CD4-positive, alpha-beta T cell treated with Interleukin-17A for 1 hour (primary cell): ENCODE measurements at regions not wholly inside any gene's neighbourhood (a gene's known extent, or its start where the extent isn't known, plus 50 kb on each side); places are given as distances from the start of the nearest gene placed in this dataset.
"Not testable (repeated sequence)": the region's sequence is repeated elsewhere in the genome, so short reads cannot be mapped to it uniquely, and the experiment has no call there.

ENCODE experiments used
- DNase-seq: peaks from one replicate; pipeline ENCODE4 v3.0.0-alpha.2; 2020

- no peak for DNase-seq
These were observed 420.1 kb upstream of the SLC35B3 start for GRCh38 chr6:8855411-8855810.

- no peak for DNase-seq
These were observed 417.0 kb upstream of the SLC35B3 start for GRCh38 chr6:8852332-8852731.

- DNase-seq, result not testable (repeated sequence)
These were observed 411.3 kb upstream of the SLC35B3 start for GRCh38 chr6:8846680-8847079.

DNA sequence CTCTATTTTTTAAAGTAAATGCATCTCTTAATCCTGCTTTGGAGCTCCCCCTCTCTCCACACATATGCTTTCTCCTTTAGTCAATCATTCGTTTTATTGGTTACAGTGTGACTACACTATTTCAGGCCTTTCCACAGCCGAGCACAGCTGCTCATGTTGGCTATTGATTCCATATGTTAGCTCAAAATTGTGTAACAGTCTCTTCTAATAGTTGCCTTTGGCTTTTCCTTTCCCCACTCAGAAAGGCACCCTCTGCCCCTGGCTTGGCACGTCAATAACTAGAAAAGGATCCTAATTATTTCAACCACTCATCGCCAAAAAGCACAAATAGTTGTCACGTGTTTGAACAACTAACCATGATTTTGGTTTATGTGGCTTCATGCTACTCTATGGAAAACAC lies 410.3 kb upstream of the SLC35B3 start:
- no peak for DNase-seq

- DNase-seq, result no peak
These were observed 409.6 kb upstream of the SLC35B3 start for GRCh38 chr6:8844968-8845367.

DNA sequence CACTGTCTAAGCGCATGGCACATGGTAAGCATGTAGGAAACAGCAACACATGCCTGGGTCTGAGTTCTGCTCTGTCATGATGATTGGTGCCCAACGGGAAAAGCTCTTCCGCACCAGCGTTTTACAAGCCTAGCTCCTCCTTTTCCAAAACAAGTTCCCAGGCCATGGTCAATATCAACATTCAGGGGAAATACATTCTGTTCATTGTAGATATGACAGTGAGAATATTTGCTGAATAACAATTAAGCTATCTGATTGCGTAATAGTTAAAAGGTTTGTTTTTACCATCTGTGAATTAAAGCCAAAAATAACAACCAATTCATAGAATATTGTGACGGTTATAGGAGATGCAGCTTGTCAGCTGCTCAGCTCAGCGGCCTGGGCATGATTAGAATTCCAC lies 404.3 kb upstream of the SLC35B3 start:
- DNase-seq, result no peak

DNA sequence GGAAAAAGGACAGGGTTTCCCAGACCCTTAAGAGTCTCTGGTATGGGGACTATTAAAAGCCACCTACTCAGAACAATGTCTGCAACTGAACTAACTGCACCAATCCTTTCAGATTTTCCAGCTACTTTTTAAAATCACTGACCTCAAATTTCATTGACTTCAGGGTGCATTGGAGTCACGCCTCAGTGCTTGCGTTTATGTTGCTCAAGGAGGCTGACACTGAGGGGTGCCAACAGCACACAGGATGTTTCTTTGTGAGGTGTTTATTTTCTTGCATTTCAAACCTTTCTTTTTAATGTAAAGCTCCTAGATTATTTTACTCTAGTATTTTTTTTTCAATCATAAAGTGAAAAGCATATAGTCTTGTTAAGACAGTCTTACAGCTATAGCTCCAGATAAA lies 402.0 kb upstream of the SLC35B3 start:
- DNase-seq, result no peak

- not testable (repeated sequence) for DNase-seq
These were observed 397.4 kb upstream of the SLC35B3 start for GRCh38 chr6:8832695-8833094.

GRCh38 chr6:8831366-8832152 lies 396.2 kb upstream of the SLC35B3 start:
- no peak for DNase-seq

DNA sequence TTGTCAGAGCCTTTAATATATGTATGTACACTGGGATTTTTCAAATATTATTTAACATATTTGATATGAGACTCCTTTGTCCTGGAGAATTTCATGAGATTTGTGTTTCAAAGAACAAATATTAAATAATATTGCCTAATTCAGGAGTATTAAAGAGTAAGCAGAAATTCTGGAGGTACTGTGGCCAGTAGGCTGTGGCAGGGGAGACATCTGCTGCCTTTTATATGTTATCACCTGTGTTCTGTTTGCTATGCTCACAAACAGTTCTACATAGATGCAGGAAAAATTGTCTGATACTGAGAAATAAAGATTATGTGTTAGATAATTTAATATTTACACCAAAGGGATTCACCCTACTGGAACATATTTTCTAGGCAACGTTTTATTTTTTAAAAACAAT lies 395.4 kb upstream of the SLC35B3 start:
- no peak for DNase-seq

GRCh38 chr6:8829796-8830195 lies 394.5 kb upstream of the SLC35B3 start:
- no peak for DNase-seq

- DNase-seq, result no peak
These were observed 394.0 kb upstream of the SLC35B3 start for GRCh38 chr6:8829296-8829695.

- DNase-seq, result no peak
These were observed 393.0 kb upstream of the SLC35B3 start for GRCh38 chr6:8828376-8828775.

GRCh38 chr6:8825726-8826125 lies 390.4 kb upstream of the SLC35B3 start:
- no peak for DNase-seq

- DNase-seq, result no peak
These were observed 386.6 kb upstream of the SLC35B3 start for GRCh38 chr6:8821981-8822381.

DNA sequence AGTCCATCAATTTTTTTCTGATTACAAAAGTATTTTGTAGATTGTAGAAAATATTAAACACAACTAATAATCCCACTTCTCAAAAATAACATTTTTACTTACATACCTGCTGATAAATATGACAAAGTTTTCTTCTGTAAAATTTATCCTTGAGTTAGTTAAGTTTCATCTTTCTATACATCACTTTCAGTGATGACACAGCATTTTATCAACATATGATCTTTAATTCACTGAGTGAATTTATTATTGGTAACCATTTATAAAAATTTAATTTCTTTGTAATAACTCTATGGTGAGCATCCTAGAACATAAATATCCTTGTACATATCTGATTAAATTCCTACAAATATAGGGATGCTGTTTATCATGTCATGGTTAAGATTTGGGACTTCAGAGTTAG lies 385.0 kb upstream of the SLC35B3 start:
- DNase-seq, result no peak

- no peak for DNase-seq
These were observed 384.1 kb upstream of the SLC35B3 start for GRCh38 chr6:8819446-8819845.

DNA sequence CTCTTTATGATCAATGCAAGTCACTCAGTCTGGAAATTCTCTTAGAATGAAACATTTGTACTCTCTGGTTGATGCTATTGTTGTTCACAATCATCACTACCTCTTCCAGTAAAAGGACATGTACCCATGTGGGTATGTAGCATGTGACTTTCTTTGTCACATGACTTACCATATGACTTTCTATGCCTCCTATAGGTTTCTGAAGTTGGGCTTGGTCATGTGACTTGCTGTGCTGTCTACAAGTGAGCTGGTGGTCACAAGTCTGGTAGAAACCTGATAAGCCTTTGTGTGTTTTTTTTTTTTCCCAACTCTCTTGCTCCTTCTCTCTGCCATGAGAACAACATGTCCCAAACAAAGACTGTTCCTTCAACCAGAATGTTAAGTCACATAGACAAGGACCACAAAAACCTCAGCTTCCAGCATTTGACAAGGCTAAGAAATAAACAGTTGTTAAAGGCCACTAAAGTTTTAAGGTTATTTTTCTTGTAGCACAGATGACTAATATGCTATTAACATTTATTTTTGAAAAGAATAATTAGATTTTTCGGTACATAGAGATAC lies 379.2 kb upstream of the SLC35B3 start:
- no peak for DNase-seq

DNA sequence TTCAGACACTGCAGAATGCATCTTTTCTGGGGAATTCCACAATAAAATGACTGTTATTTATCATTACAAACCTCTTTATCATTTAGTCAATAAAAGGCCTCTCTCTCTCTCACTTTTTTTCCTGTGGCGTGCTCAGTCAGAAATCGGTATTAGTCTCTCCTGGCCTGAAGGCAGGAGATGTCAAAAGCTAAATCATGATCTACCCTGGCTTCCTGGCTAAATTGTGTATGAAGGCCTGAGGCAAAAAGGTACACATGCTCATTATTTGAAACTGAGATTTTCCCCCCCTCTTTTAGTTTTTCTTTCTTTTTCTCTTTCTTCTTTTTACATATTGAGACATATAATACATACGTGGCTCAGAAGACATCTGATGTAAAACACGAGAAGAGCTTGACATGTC lies 375.0 kb upstream of the SLC35B3 start:
- no peak for DNase-seq

GRCh38 chr6:8809662-8810061 lies 374.3 kb upstream of the SLC35B3 start:
- no peak for DNase-seq

- DNase-seq, result no peak
These were observed 367.9 kb upstream of the SLC35B3 start for GRCh38 chr6:8803181-8803760.

- DNase-seq, result not testable (repeated sequence)
These were observed 367.1 kb upstream of the SLC35B3 start for GRCh38 chr6:8802397-8802796.

- no peak for DNase-seq
These were observed 359.1 kb upstream of the SLC35B3 start for GRCh38 chr6:8794420-8794819.

DNA sequence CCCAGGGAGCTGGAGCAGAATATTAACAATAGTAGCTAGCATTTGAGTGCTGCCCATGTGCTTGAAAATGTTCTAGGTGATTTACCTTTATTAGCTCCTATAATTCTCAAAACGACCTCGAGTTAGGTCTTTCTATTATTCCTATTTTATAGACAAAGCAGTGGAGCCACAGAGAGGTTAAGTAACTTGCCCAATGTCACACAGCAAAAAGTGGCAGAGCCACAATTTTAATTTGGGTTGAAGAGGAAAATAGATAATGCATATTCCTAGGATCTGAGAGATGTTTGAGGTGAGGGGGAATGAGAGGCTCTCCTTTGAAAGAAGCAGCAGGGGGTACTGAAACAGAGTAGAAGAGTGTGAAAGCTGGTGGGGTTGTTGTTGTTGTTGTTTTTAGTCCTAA lies 354.5 kb upstream of the SLC35B3 start:
- DNase-seq, result no peak

GRCh38 chr6:8785223-8785622 lies 349.9 kb upstream of the SLC35B3 start:
- DNase-seq, result no peak
